ENCODE measurements at regions not wholly inside any gene's neighbourhood (a gene's known extent, or its start where the extent isn't known, plus 50 kb on each side); places are given as distances from the start of the nearest gene placed in this dataset.

- no peaks in the 10 kb centered on the region for H3K4me1 ChIP-seq
- H3K4me3 ChIP-seq = no peak overlapping the region
- no peaks in the 10 kb centered on the region for H3K36me3 ChIP-seq
- intact Hi-C loops (cut with DNase I) = no loop called here
- H3K27me3 ChIP-seq = no peaks in the 10 kb centered on the region
- no peak for DNase-seq
- no peak overlapping the region for H3K27ac ChIP-seq
- H3K9me3 ChIP-seq = no peaks in the 10 kb centered on the region
- TF ChIP-seq, protein P1, sequence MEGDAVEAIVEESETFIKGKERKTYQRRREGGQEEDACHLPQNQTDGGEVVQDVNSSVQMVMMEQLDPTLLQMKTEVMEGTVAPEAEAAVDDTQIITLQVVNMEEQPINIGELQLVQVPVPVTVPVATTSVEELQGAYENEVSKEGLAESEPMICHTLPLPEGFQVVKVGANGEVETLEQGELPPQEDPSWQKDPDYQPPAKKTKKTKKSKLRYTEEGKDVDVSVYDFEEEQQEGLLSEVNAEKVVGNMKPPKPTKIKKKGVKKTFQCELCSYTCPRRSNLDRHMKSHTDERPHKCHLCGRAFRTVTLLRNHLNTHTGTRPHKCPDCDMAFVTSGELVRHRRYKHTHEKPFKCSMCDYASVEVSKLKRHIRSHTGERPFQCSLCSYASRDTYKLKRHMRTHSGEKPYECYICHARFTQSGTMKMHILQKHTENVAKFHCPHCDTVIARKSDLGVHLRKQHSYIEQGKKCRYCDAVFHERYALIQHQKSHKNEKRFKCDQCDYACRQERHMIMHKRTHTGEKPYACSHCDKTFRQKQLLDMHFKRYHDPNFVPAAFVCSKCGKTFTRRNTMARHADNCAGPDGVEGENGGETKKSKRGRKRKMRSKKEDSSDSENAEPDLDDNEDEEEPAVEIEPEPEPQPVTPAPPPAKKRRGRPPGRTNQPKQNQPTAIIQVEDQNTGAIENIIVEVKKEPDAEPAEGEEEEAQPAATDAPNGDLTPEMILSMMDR (IDR thresholded peaks at IDR 0.05) = no peak
- no peak for ATAC-seq
- WGBS (ENCODE audit: insufficient coverage, low coverage, low lambda C conversion rate, missing lambda C conversion rate) = 67% methylated on average over 3 of the region's 3 CpGs
Observed at GRCh38 chr14:56025191-56025590, 93.0 kb upstream of the PELI2 start.

- H3K4me3 ChIP-seq = no peak overlapping the region
- H3K9me3 ChIP-seq = no peaks in the 10 kb centered on the region
- H3K36me3 ChIP-seq = no peaks in the 10 kb centered on the region
- ATAC-seq = no peak
- intact Hi-C loops (cut with DNase I) = no loop called here
- H3K4me1 ChIP-seq = no peaks in the 10 kb centered on the region
- H3K27ac ChIP-seq = no peak overlapping the region
- DNase-seq = no peak
- TF ChIP-seq, protein P1 (IDR thresholded peaks at IDR 0.05) = no peak
- no peak for TF ChIP-seq POLR2A (IDR thresholded peaks at IDR 0.05)
- no peaks in the 10 kb centered on the region for H3K27me3 ChIP-seq
- WGBS (ENCODE audit: insufficient coverage, low coverage, low lambda C conversion rate, missing lambda C conversion rate) = 44% methylated on average over 1 of the region's 1 CpG
Observed at GRCh38 chr14:56026506-56026905, 91.7 kb upstream of the PELI2 start.

GRCh38 chr14:56027421-56027820 is 90.8 kb upstream of the PELI2 start:
- Histone ChIP-seq H3K9me3 (no peaks in the 10 kb centered on the region), H3K36me3 (no peaks in the 10 kb centered on the region), H3K27ac (no peak overlapping the region), H3K4me1 (no peaks in the 10 kb centered on the region), H3K27me3 (no peaks in the 10 kb centered on the region), H3K4me3 (no peak overlapping the region)
- TF ChIP-seq, protein P1 (IDR thresholded peaks at IDR 0.05) = no peak
- no peak for TF ChIP-seq POLR2A (IDR thresholded peaks at IDR 0.05)
- ATAC-seq (no peak), DNase-seq (no peak)
- whole genome bisulfite sequencing (ENCODE audit: insufficient coverage, low coverage, low lambda C conversion rate, missing lambda C conversion rate) = 64% methylated on average over 1 of the region's 1 CpG
- intact Hi-C loops (cut with DNase I) = no loop called here

DNA sequence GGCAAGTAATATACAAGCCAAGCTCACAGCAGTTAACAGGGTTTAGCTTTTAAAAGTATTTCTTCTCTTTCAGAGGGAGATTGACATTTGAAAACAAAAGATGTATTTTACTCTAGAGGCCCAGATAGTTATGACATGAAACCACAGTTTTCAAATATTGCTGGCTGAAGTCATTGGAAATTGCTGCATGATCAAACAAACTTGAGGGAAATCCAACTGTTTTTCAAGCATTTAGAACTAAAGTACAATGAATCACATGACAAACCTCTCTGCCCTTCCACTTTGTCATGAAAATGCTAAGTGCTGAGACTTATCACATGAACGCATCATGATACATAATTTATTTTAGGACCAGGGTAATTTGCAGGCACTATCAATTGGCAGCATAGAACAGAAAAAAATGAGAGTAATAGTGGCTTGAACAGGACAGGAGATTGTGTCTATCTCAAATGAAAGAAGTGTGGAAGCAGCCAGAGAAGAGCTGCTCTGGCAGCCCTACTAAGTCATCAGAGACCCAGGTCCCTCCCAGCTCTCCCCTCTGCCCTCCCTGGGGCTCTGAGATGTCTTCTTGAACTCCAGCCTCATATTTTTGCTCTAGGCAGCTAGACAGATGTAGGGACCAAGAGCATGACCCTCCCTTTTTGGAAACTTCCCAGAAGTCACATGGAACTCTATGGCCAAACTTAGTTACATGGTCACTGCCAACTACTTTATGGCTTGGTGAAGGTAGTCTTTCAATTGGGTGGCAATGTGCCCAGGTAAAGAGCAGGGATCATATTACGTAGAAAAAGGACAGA is 90.1 kb upstream of the PELI2 start:
- no peak for TF ChIP-seq POLR2A (IDR thresholded peaks at IDR 0.05)
- TF ChIP-seq, protein P1 (IDR thresholded peaks at IDR 0.05) = no peak

More for the DNA sequence above, 90.1 kb upstream of the PELI2 start:
- Histone ChIP-seq H3K27ac (no peak overlapping the region), H3K4me3 (no peak overlapping the region), H3K4me1 (no peaks in the 10 kb centered on the region), H3K27me3 (no peaks in the 10 kb centered on the region), H3K9me3 (no peaks in the 10 kb centered on the region), H3K36me3 (no peaks in the 10 kb centered on the region)
- intact Hi-C loops (cut with DNase I) = no loop called here
- WGBS (ENCODE audit: insufficient coverage, low coverage, low lambda C conversion rate, missing lambda C conversion rate) = 69% methylated on average over 2 of the region's 2 CpGs
- ATAC-seq = no peak
- no peak for DNase-seq
